Uterus (tissue), 3 donors: ENCODE measurements at regions not wholly inside any gene's neighbourhood (a gene's known extent, or its start where the extent isn't known, plus 50 kb on each side); places are given as distances from the start of the nearest gene placed in this dataset.
A peak's percentile ranks its signal among the peaks of the same experiment; 100 is the strongest.
"Not testable (repeated sequence)": the region's sequence is repeated elsewhere in the genome, so short reads cannot be mapped to it uniquely, and the experiment has no call there.

Source experiments
- DNase-seq, 2 donors: peaks; one replicate each; pipeline ENCODE4 v3.0.0-alpha.2; 2019 to 2020
- H3K27ac ChIP-seq, 2 donors: fragments of 200-600 bp; sonication (generic); 1 replicate in 1 of 2; 2 replicates in 1 of 2; pipeline ENCODE4 v1.5.1; 2016 to 2018
- H3K27me3 ChIP-seq, 2 donors: fragments of 200-600 bp; sonication (generic); one replicate each; pipeline ENCODE4 v1.5.1; 2018 to 2019; ENCODE audit warnings: control low read depth in 1 of 2
- H3K36me3 ChIP-seq, 2 donors: fragments of 200-600 bp; sonication (generic); one replicate each; pipeline ENCODE4 v1.5.1; 2019; ENCODE audit warnings: control low read depth in 1 of 2
- H3K4me1 ChIP-seq, 2 donors: fragments of 200-600 bp; sonication (generic); one replicate each; pipeline ENCODE4 v1.5.1; 2018 to 2019; ENCODE audit warnings: control low read depth in 1 of 2
- H3K4me3 ChIP-seq, 2 donors: fragments of 200-600 bp; sonication (generic); 1 replicate in 1 of 2; 2 replicates in 1 of 2; pipeline ENCODE4 v1.5.1; 2018 to 2019; ENCODE audit warnings: mild to moderate bottlenecking in 1 of 2
- H3K9me3 ChIP-seq, 2 donors: fragments of 200-600 bp; sonication (generic); one replicate each; pipeline ENCODE4 v1.5.1; 2019; ENCODE audit warnings: control low read depth in 1 of 2
- POLR2A ChIP-seq, 2 donors: fragments of 450-650 bp; IDR thresholded peaks; one replicate each; pipeline ENCODE4 v1.6.1; 2016; ENCODE audit warnings: antibody characterized with exemption in 2 of 2, mild to moderate bottlenecking in 1 of 2, moderate library complexity in 1 of 2
- intact Hi-C: fragments of 100-400 bp; cut with DNase I; formaldehyde crosslinking; loops from one replicate; pipeline ENCODE4 v1.15.1; 2023; ENCODE audit warnings: low total_unique reads
- TF ChIP-seq, protein P1 (sequence below), 4 experiments: fragments of 200-600 bp in 2 of 4; fragments of 450-650 bp in 2 of 4; sonication (generic) in 2 of 4; IDR thresholded peaks; one replicate each; pipeline ENCODE4 v1.5.1; 2016 to 2019; ENCODE audit warnings: antibody characterized with exemption in 4 of 4, mild to moderate bottlenecking in 2 of 4, moderate library complexity in 1 of 4
- donor health status: DM: yes; HTN: yes; CAD: no.

- Histone ChIP-seq H3K27me3 (no peaks in the 10 kb centered on the region), H3K9me3 (no peaks in the 10 kb centered on the region), H3K4me3 (no peak overlapping the region), H3K36me3 (no peaks in the 10 kb centered on the region), H3K4me1 (no peaks in the 10 kb centered on the region), H3K27ac (no peak overlapping the region)
- TF ChIP-seq POLR2A (IDR thresholded peaks at IDR 0.05): no peak
- TF ChIP-seq, protein P1, sequence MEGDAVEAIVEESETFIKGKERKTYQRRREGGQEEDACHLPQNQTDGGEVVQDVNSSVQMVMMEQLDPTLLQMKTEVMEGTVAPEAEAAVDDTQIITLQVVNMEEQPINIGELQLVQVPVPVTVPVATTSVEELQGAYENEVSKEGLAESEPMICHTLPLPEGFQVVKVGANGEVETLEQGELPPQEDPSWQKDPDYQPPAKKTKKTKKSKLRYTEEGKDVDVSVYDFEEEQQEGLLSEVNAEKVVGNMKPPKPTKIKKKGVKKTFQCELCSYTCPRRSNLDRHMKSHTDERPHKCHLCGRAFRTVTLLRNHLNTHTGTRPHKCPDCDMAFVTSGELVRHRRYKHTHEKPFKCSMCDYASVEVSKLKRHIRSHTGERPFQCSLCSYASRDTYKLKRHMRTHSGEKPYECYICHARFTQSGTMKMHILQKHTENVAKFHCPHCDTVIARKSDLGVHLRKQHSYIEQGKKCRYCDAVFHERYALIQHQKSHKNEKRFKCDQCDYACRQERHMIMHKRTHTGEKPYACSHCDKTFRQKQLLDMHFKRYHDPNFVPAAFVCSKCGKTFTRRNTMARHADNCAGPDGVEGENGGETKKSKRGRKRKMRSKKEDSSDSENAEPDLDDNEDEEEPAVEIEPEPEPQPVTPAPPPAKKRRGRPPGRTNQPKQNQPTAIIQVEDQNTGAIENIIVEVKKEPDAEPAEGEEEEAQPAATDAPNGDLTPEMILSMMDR (IDR thresholded peaks at IDR 0.05): no peak
- no peak for DNase-seq
- intact Hi-C loops: no loop called here
Measured at GRCh38 chr3:55144015-55144673, 216.3 kb upstream of the LRTM1 start.

DNA sequence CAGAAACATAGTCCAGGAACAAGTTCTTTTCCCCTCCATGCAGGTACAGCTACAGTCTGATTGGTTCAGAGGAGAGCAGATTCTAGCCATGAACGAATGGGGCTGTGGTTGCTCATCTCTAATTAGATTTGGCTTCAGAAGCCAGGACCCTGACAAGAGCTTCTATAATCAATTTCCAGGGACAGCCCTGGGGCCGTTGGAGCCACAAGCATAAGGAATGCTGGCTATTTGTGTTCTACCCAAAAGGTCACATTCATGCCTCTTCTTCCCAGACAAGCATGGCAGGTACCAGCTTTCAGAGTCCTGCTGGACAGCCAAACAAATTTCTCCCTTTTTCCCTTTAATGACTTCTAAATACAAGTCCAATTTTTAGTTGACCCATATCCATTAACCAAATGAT lies 215.5 kb upstream of the LRTM1 start:
- H3K27me3 ChIP-seq: no peaks in the 10 kb centered on the region
- no peaks in the 10 kb centered on the region for H3K4me1 ChIP-seq
- H3K27ac ChIP-seq: no peak overlapping the region
- intact Hi-C loops: no loop called here
- H3K9me3 ChIP-seq: no peaks in the 10 kb centered on the region
- no peak for DNase-seq
- no peaks in the 10 kb centered on the region for H3K36me3 ChIP-seq
- H3K4me3 ChIP-seq: no peak overlapping the region
- TF ChIP-seq, protein P1 (IDR thresholded peaks at IDR 0.05): no peak
- TF ChIP-seq POLR2A (IDR thresholded peaks at IDR 0.05): no peak

DNA sequence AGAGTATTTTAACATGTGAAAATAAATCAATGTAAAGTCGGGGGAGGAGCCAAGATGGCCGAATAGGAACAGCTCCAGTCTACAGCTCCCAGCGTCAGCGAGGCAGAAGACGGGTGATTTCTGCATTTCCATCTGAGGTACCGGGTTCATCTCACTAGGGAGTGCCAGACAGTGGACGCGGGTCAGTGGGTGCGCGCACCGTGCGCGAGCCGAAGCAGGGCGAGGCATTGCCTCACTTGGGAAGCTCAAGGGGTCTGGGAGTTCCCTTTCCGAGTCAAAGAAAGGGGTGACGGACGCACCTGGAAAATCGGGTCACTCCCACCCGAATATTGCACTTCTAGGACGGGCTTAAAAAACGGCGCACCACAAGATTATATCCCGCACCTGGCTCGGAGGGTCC lies 208.4 kb upstream of the LRTM1 start:
- H3K9me3 ChIP-seq, H3K4me3 ChIP-seq, H3K36me3 ChIP-seq, H3K27me3 ChIP-seq, H3K27ac ChIP-seq, H3K4me1 ChIP-seq, DNase-seq, intact Hi-C loops: not testable (repeated sequence)

- TF ChIP-seq, protein P1 (IDR thresholded peaks at IDR 0.05): no peak
- TF ChIP-seq POLR2A (IDR thresholded peaks at IDR 0.05): no peak
- Histone ChIP-seq H3K4me1 (no peaks in the 10 kb centered on the region), H3K27me3 (no peaks in the 10 kb centered on the region), H3K9me3 (no peaks in the 10 kb centered on the region), H3K4me3 (no peak overlapping the region), H3K27ac (peak overlapping the region in 1 of 2 donors; percentile 19), H3K36me3 (no peaks in the 10 kb centered on the region)
- intact Hi-C loops: no loop called here
- DNase-seq: peak in 1 of 2 donors; percentile 70
Measured at GRCh38 chr3:55128225-55128823, 200.5 kb upstream of the LRTM1 start.

DNA sequence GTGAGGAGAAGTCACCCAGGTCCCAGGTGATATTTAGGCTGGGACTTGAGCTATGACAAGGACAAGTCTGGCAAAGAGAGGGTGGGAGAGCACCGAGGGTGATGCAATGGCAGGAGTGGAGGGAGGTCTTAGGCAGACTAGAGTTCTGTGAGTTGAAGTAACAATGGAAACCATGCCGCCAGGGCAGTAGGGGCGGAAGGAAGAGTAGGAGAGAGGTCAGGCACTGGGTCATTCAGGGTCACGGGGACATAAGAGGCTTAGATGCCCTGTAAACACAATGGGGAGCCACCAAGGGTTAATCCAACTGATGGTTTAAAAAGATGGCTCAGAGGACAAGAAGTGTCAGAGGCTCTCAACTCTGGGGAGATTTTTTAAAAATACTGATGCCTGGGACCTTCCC lies 199.7 kb upstream of the LRTM1 start:
- H3K9me3 ChIP-seq: no peaks in the 10 kb centered on the region
- no peaks in the 10 kb centered on the region for H3K36me3 ChIP-seq
- H3K4me1 ChIP-seq: no peaks in the 10 kb centered on the region
- intact Hi-C loops: no loop called here
- H3K27ac ChIP-seq: no peak overlapping the region
- DNase-seq: no peak
- TF ChIP-seq, protein P1 (IDR thresholded peaks at IDR 0.05): no peak
- no peak overlapping the region for H3K4me3 ChIP-seq
- no peaks in the 10 kb centered on the region for H3K27me3 ChIP-seq
